ENCODE measurements at regions not wholly inside any gene's neighbourhood (a gene's known extent, or its start where the extent isn't known, plus 50 kb on each side); places are given as distances from the start of the nearest gene placed in this dataset.

DNA sequence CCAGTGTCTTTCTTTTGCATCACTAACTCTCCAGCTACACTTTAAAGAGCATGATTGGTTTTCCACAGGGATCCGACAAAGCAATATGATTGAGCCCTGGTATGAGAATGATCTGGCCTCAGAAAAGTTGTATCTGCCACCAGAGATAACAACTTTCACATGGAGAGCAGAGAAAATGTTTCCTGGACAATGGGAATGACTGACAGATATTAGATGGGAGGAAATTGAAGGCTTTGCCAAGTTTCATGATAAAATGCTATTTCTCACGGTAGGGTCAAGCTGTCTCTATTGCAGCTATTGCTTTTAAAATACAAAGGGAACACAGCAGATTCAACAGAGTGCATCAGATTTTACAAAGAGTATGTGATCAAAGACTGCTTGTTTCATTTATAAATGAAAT lies 56.4 kb upstream of the GLIS3 start:
- H3K9me2 ChIP-seq (ENCODE audit: low read depth, low read length): no peaks in the 10 kb centered on the region
- H4K20me1 ChIP-seq (ENCODE audit: insufficient read depth, low read length): no peaks in the 10 kb centered on the region
- no peak overlapping the region for H3K9ac ChIP-seq (ENCODE audit: low read length)
- H3K27ac ChIP-seq (ENCODE audit: low read depth, low read length, poor library complexity, severe bottlenecking): no peak overlapping the region
- no peak overlapping the region for H2AFZ ChIP-seq (ENCODE audit: low read length)
- no peaks in the 10 kb centered on the region for H3K79me2 ChIP-seq (ENCODE audit: insufficient read depth, low read length)
- no peaks in the 10 kb centered on the region for H3F3A ChIP-seq (ENCODE audit: insufficient read depth, low read length)
- no peak overlapping the region for H3K4me3 ChIP-seq (ENCODE audit: low read depth, low read length, poor library complexity, severe bottlenecking)
- no peaks in the 10 kb centered on the region for H3K36me3 ChIP-seq (ENCODE audit: insufficient read depth, low read length)
- H3K4me2 ChIP-seq (ENCODE audit: low read length): no peak overlapping the region
- TF ChIP-seq EZH2 (IDR thresholded peaks at IDR 0.05; ENCODE audit: borderline replicate concordance, low read length): no peak
- TF ChIP-seq, protein P1, sequence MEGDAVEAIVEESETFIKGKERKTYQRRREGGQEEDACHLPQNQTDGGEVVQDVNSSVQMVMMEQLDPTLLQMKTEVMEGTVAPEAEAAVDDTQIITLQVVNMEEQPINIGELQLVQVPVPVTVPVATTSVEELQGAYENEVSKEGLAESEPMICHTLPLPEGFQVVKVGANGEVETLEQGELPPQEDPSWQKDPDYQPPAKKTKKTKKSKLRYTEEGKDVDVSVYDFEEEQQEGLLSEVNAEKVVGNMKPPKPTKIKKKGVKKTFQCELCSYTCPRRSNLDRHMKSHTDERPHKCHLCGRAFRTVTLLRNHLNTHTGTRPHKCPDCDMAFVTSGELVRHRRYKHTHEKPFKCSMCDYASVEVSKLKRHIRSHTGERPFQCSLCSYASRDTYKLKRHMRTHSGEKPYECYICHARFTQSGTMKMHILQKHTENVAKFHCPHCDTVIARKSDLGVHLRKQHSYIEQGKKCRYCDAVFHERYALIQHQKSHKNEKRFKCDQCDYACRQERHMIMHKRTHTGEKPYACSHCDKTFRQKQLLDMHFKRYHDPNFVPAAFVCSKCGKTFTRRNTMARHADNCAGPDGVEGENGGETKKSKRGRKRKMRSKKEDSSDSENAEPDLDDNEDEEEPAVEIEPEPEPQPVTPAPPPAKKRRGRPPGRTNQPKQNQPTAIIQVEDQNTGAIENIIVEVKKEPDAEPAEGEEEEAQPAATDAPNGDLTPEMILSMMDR (IDR thresholded peaks at IDR 0.05; ENCODE audit: low read length): no peak
- no peaks in the 10 kb centered on the region for H3K4me1 ChIP-seq (ENCODE audit: insufficient read depth, low read length, severe bottlenecking)
- no peaks in the 10 kb centered on the region; the same call in 1 of the 2 replicates for H3K27me3 ChIP-seq (ENCODE audit: insufficient read depth, low read length)
- no peaks in the 10 kb centered on the region for H3K9me3 ChIP-seq (ENCODE audit: low read length)

DNA sequence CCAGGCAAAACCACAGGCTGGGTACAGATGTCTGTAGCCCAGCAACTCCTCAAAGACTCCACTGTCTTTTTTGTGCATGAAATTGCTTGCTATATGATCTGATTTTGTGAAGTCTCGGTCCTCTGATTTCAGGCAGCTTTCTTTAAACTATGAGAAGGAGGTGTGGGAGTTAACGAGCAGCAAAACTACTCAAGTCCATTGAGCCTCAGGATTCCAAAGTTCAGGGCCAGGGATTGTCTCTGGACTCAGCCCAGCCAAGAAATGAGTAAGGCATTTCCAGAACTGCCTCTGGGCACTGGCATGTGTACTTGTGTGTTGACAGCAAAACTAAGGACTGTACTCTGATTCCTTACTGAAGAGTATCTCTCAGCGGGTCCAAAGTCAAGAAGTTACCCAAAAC lies 53.4 kb upstream of the GLIS3 start:
- no peaks in the 10 kb centered on the region for H3K4me1 ChIP-seq (ENCODE audit: insufficient read depth, low read length, severe bottlenecking)
- H3K27me3 ChIP-seq (ENCODE audit: insufficient read depth, low read length): no peaks in the 10 kb centered on the region; the same call in 1 of the 2 replicates
- H3K9me3 ChIP-seq (ENCODE audit: low read length): no peaks in the 10 kb centered on the region
- no peaks in the 10 kb centered on the region for H3K79me2 ChIP-seq (ENCODE audit: insufficient read depth, low read length)
- H3K4me3 ChIP-seq (ENCODE audit: low read depth, low read length, poor library complexity, severe bottlenecking): no peak overlapping the region
- no peaks in the 10 kb centered on the region for H4K20me1 ChIP-seq (ENCODE audit: insufficient read depth, low read length)
- TF ChIP-seq, protein P1 (IDR thresholded peaks at IDR 0.05; ENCODE audit: low read length): no peak
- TF ChIP-seq EZH2 (IDR thresholded peaks at IDR 0.05; ENCODE audit: borderline replicate concordance, low read length): no peak
- H3K9me2 ChIP-seq (ENCODE audit: low read depth, low read length): no peaks in the 10 kb centered on the region
- no peaks in the 10 kb centered on the region for H3F3A ChIP-seq (ENCODE audit: insufficient read depth, low read length)
- H3K9ac ChIP-seq (ENCODE audit: low read length): no peak overlapping the region
- H3K4me2 ChIP-seq (ENCODE audit: low read length): no peak overlapping the region
- no peaks in the 10 kb centered on the region for H3K36me3 ChIP-seq (ENCODE audit: insufficient read depth, low read length)
- no peak overlapping the region for H2AFZ ChIP-seq (ENCODE audit: low read length)
- H3K27ac ChIP-seq (ENCODE audit: low read depth, low read length, poor library complexity, severe bottlenecking): no peak overlapping the region

DNA sequence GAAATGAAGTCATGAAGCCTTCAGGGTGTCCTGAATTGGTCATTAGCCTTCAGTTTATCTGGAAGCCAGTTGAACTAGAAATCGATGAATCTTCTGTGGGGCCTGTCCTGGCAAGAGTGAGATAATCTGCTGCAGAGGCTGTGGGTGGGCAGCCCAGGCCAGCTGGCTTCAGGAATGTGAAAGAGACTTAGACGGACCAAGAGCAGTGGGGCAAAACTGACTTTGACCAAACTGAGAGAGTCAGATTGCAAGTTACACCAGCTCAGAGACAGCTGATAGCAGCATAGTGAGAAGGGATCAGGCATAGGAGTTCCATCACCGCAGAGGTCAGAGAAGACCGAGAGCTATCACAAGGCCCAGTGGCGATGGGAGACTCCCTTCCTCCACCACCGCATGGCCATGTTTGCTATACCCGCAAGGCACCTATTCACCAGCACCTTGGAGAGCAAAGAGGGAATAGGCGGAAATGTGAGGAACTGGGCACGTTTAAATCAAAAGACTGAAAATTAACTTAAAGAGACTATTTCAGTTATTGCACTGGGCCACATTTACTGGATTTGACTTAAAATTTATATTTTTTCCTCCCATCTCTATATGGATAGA lies 50.0 kb upstream of the GLIS3 start:
- no peaks in the 10 kb centered on the region for H3K9me3 ChIP-seq (ENCODE audit: low read length)
- no peaks in the 10 kb centered on the region; the same call in 1 of the 2 replicates for H3K27me3 ChIP-seq (ENCODE audit: insufficient read depth, low read length)
- no peak overlapping the region for H3K27ac ChIP-seq (ENCODE audit: low read depth, low read length, poor library complexity, severe bottlenecking)
- H3K4me3 ChIP-seq (ENCODE audit: low read depth, low read length, poor library complexity, severe bottlenecking): no peak overlapping the region
- no peaks in the 10 kb centered on the region for H3F3A ChIP-seq (ENCODE audit: insufficient read depth, low read length)
- no peak overlapping the region for H3K9ac ChIP-seq (ENCODE audit: low read length)
- no peaks in the 10 kb centered on the region for H3K79me2 ChIP-seq (ENCODE audit: insufficient read depth, low read length)
- H3K9me2 ChIP-seq (ENCODE audit: low read depth, low read length): no peaks in the 10 kb centered on the region
- TF ChIP-seq, protein P1 (IDR thresholded peaks at IDR 0.05; ENCODE audit: low read length): no peak
- TF ChIP-seq EZH2 (IDR thresholded peaks at IDR 0.05; ENCODE audit: borderline replicate concordance, low read length): no peak
- no peaks in the 10 kb centered on the region for H4K20me1 ChIP-seq (ENCODE audit: insufficient read depth, low read length)
- no peak overlapping the region for H2AFZ ChIP-seq (ENCODE audit: low read length)
- no peaks in the 10 kb centered on the region for H3K36me3 ChIP-seq (ENCODE audit: insufficient read depth, low read length)
- no peak overlapping the region for H3K4me2 ChIP-seq (ENCODE audit: low read length)
- H3K4me1 ChIP-seq (ENCODE audit: insufficient read depth, low read length, severe bottlenecking): no peaks in the 10 kb centered on the region

All from OCI-LY1 (cell line).